ENCODE measurements at regions not wholly inside any gene's neighbourhood (a gene's known extent, or its start where the extent isn't known, plus 50 kb on each side); places are given as distances from the start of the nearest gene placed in this dataset.
"Not testable (repeated sequence)": the region's sequence is repeated elsewhere in the genome, so short reads cannot be mapped to it uniquely, and the experiment has no call there.

DNA sequence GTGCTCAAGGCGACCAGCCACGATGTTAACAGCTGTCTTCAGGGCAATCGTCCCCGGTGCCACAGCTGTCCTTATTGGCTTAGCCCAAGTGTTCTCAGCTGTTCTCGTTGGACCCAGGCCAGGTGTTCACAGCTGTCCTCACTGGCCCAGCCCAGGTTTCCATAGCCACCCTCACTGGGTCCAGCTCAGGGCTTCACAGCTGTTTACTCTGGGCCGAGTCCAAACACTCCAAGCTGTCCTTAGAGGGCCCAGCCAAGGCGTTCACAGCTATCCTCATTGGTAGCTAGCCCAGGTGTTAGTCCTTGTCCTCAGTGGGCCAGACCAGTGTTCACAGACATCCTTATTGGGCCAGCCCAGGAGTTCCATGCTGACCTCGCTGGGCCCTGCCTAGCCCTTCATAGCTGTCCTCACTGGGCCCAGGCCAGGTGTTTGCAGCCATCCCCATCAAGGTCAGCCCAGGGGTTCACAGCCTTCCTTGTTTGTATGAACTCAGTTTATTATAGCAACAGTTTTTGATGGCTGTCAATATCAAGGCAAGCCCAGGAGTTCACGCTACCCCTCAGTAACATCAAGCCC is 106.0 kb upstream of the THOC3 start:
- not testable (repeated sequence) for H3K9me3 ChIP-seq, H3K4me1 ChIP-seq, ATAC-seq, H3K4me3 ChIP-seq, H3K36me3 ChIP-seq, H3K27me3 ChIP-seq, H3K27ac ChIP-seq
- 100% methylated on average over 1 of the region's 9 CpGs; no CpG with 5 or more reads in 1 of the 2 donors for WGBS, 2 donors (ENCODE audit: low coverage in 1 of 2)

DNA sequence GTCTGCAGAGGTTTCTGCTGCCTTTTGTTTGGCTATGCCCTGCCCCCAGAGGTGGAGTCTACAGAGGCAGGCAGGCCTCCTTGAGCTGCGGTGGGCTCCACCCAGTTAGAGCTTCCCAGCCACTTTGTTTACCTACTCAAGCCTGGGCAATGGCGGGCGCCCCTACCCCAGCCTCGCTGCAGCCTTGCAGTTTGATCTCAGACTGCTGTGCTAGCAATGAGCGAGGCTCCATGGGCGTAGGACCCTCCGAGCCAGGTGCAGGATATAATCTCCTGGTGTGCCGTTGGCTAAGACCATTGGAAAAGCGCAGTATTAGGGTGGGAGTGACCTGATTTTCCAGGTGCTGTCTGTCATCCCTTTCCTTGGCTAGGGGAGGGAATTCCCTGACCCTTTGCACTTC is 115.6 kb upstream of the THOC3 start:
- not testable (repeated sequence) for H3K27me3 ChIP-seq, ATAC-seq, H3K9me3 ChIP-seq, H3K36me3 ChIP-seq, H3K4me1 ChIP-seq, H3K27ac ChIP-seq, H3K4me3 ChIP-seq
- no CpG with 5 or more reads among the region's 9 CpGs for WGBS, 2 donors (ENCODE audit: low coverage in 1 of 2)

DNA sequence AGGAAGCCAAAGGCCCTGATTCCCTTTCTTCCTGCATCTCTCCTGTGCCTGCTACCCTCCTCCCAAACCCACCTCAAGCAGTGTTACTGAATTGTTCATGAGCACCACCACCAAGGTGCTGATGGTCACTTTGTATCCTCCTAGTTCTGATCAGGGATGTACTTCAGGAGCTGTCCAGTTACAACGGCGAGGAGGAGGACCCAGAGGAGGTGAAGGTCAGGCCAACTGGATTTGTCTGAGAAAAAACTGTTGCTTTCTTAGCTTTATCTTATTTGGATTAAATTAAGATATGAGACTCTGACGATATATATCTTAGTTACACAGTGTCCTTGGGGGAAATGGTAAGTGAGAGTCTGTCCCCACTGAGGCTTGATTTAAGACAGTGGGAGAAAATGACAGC is 135.0 kb upstream of the THOC3 start:
- not testable (repeated sequence) for ATAC-seq
- 17 to 83% methylated on average over 1 of the region's 3 CpGs for WGBS, 2 donors (ENCODE audit: low coverage in 1 of 2)

DNA sequence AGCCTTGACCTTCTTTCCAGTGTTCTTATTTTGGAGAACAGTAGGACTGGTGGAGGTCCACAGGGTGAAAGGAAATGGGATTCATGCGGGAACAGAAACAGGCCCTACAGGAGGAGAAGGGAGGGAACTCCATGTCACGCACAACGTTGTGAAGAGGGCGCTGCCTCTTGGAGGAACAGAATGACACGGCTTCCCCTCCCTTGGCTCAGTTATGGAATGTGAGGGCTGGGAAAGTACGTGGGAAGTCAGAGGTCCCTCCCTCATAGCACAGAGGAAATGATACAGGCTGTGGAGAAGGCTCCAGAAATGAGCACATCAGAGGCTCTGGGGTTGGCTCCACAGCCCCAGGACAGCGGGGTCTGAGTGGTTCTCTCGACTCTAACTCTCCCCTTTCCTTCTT is 125.3 kb upstream of the SIMC1 start:
- not testable (repeated sequence) for ATAC-seq, H3K9me3 ChIP-seq, H3K36me3 ChIP-seq, H3K4me1 ChIP-seq, H3K27ac ChIP-seq, H3K4me3 ChIP-seq, H3K27me3 ChIP-seq
- WGBS, 2 donors (ENCODE audit: low coverage in 1 of 2), result no CpG with 5 or more reads among the region's 8 CpGs

More for the DNA sequence above, 135.0 kb upstream of the THOC3 start:
- not testable (repeated sequence) for H3K4me1 ChIP-seq, H3K36me3 ChIP-seq, H3K9me3 ChIP-seq, H3K27ac ChIP-seq, H3K4me3 ChIP-seq, H3K27me3 ChIP-seq

DNA sequence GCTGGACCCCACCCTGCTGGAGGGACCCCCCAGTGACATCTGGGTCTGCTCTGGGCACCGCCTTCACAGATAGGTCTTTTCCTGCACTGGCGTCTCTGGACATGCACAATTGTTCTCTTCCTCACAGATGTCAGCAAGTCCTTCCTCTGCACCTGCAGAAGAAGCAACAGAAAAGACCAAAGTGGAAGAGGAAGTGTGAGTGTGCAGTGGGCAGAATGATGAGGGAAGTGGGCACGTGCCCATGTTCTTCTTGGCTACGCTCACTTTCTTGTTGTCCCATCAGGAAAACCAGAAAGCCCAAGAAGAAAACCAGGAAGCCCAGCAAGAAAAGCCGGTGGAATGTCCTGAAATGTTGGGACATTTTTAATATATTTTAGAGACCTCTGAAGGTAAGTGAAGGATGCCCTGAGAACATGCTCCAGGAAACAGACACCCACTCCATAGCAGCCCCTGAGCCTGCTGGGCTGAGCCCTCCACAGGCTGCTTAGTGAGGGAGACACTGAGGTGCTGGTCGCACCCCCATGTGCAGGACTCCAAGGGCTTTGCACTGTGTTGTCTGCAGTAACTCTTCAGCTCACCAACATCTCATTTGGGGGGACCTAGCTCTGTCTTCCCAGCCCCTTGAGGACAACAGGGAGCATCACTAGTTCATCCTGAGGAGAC is 124.4 kb upstream of the SIMC1 start:
- not testable (repeated sequence) for H3K36me3 ChIP-seq, H3K9me3 ChIP-seq, ATAC-seq, H3K4me3 ChIP-seq, H3K27me3 ChIP-seq, H3K4me1 ChIP-seq, H3K27ac ChIP-seq
- no CpG with 5 or more reads among the region's 6 CpGs for WGBS, 2 donors (ENCODE audit: low coverage in 1 of 2)

DNA sequence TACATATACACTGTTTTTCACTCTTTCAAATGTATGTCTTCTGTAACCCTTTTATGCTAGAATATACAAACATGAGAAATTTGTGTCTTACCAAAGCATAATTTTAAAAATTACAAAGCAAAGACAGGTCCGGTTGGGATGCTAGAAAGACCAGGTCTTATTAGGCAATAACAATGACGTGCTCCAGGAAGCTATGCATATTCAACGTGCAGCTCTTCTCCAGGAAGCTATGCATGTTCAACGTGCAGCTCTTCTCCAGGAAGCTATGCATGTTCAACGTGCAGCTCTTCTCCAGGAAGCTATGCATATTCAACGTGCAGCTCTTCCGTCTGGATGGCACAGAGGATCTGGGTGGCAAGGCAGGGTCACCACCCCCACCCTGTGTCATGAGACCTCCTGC is 123.4 kb upstream of the SIMC1 start:
- not testable (repeated sequence) for H3K4me3 ChIP-seq

DNA sequence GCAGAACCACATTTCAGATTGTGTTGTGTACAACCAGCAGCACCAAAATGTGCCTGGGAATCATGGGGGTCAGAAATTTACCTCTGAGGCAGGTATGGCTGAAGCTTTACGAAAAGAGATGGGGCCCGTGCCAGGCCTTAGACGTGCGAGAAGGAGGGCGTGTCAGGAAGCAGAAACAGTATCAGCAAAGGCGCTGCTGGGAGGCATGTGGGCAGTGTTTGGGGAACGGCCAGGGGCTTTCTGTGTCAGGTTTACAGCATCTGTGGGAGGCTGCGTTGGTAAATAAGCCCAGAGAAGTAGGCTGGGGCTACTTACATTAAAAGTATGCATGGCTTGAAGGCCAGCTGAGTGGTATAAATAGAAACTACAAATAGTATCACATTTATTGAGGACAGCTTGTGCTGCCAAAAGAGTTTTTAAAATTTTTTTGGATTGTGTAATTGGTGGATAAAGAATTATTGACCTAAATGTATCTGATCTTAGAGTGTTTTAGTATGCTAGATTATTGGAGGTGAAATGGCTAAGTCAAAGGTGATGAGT is 120.5 kb upstream of the SIMC1 start:
- H3K4me3 ChIP-seq, H3K27me3 ChIP-seq, H3K9me3 ChIP-seq, H3K36me3 ChIP-seq, ATAC-seq, H3K4me1 ChIP-seq, H3K27ac ChIP-seq: not testable (repeated sequence)
- whole genome bisulfite sequencing, 2 donors (ENCODE audit: low coverage in 1 of 2), result 25% methylated on average over 1 of the region's 8 CpGs; no CpG with 5 or more reads in 1 of the 2 donors

More for the DNA sequence above, 123.4 kb upstream of the SIMC1 start:
- not testable (repeated sequence) for H3K27me3 ChIP-seq, H3K9me3 ChIP-seq, ATAC-seq, H3K36me3 ChIP-seq, H3K4me1 ChIP-seq, H3K27ac ChIP-seq
- WGBS, 2 donors (ENCODE audit: low coverage in 1 of 2), result 67 to 71% methylated on average over 3 to 4 of the region's 7 CpGs

DNA sequence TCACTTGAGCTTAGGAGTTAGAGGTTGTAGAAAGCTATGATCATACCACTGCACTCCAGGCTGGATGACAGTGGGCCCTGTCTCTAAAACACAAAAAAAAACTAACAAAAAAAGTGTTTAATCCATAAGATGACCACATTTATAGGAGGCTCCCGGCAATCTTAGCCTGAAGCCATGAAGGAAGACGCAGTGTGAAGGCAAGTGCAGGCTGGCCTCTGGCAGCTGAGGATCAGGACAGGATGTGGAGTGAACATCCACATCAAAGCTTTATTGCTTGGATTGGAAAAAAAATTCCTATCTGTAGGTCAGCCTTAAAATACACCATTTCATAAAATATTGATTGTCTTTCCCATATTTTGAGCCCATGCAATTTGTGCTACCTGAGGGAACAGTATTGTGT is 115.9 kb upstream of the SIMC1 start:
- 71 to 77% methylated on average over 2 of the region's 2 CpGs for WGBS, 2 donors (ENCODE audit: low coverage in 1 of 2)
- not testable (repeated sequence) for ATAC-seq, H3K36me3 ChIP-seq, H3K4me1 ChIP-seq, H3K27ac ChIP-seq, H3K27me3 ChIP-seq, H3K9me3 ChIP-seq, H3K4me3 ChIP-seq

DNA sequence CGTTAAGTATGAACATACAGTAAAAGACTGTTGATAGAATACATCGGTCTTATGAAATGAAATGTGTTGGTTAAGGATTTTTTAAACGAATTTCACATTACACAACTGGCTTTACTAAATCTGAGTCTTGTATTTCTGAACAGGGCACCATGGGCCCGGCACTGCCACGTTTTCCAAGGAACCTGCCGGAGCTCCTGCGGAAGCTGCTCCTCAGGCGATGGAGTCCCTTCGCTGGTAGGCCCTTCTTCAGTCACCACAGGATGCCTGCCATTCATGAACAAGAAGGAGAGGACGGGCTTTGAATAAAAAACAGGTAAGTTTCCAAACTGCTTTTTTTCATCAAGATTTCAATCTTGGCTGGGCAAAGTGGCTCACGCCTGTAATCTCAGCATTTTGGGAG is 114.1 kb upstream of the SIMC1 start:
- not testable (repeated sequence) for H3K9me3 ChIP-seq, H3K36me3 ChIP-seq, H3K4me1 ChIP-seq, H3K27me3 ChIP-seq, H3K4me3 ChIP-seq, ATAC-seq, H3K27ac ChIP-seq
- WGBS, 2 donors (ENCODE audit: low coverage in 1 of 2), result 86 to 90% methylated on average over 9 to 10 of the region's 11 CpGs

DNA sequence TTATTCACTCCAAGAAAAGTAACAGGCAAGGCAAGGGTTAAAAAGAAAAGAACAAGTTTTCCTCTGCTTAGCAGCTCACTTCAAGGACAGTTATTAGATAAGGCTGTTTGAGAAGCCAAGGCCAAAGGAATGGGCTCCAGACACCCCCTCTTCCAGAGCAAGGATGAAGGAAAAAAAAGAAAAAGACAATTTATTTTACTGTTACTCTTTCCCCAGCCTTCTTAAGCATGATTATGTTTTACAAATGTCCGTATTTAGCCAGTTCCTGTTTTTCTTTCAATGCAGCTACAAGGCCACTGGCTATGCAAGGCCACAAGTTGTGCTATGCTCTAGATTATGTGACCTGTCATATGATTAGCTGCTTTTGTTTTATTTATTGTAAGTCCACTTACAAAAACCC is 106.5 kb upstream of the SIMC1 start:
- no peak for TF ChIP-seq POLR2A (IDR thresholded peaks at IDR 0.05)
- no peak for TF ChIP-seq POLR2AphosphoS5 (IDR thresholded peaks at IDR 0.05)
- TF ChIP-seq, protein P1, sequence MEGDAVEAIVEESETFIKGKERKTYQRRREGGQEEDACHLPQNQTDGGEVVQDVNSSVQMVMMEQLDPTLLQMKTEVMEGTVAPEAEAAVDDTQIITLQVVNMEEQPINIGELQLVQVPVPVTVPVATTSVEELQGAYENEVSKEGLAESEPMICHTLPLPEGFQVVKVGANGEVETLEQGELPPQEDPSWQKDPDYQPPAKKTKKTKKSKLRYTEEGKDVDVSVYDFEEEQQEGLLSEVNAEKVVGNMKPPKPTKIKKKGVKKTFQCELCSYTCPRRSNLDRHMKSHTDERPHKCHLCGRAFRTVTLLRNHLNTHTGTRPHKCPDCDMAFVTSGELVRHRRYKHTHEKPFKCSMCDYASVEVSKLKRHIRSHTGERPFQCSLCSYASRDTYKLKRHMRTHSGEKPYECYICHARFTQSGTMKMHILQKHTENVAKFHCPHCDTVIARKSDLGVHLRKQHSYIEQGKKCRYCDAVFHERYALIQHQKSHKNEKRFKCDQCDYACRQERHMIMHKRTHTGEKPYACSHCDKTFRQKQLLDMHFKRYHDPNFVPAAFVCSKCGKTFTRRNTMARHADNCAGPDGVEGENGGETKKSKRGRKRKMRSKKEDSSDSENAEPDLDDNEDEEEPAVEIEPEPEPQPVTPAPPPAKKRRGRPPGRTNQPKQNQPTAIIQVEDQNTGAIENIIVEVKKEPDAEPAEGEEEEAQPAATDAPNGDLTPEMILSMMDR (IDR thresholded peaks at IDR 0.05), result no peak
- no peak for TF ChIP-seq EP300 (IDR thresholded peaks at IDR 0.05)
- 12 to 17% methylated on average over 1 of the region's 1 CpG for WGBS, 2 donors (ENCODE audit: low coverage in 1 of 2)
- Histone ChIP-seq H3K9me3 (no peaks in the 10 kb centered on the region), H3K27ac (no peak overlapping the region), H3K36me3 (no peaks in the 10 kb centered on the region), H3K27me3 (peaks cover 28% of the 10 kb centered on the region), H3K4me3 (no peak overlapping the region), H3K4me1 (peaks cover 0 to 10% (median 0%) of the 10 kb centered on the region in 3 donors)
- ATAC-seq, result no peak

All from gastroesophageal sphincter (tissue), 4 donors.